SU-DHL-6 (cell line): ENCODE measurements at regions not wholly inside any gene's neighbourhood (a gene's known extent, or its start where the extent isn't known, plus 50 kb on each side); places are given as distances from the start of the nearest gene placed in this dataset.

Experiments used
- EZH2phosphoT487 ChIP-seq: fragments of 200-600 bp; sonication (generic), shearing (Covaris generic); conservative IDR thresholded peaks from 2 replicates; pipeline ENCODE4 v1.6.1; 2018; ENCODE audit warnings: mild to moderate bottlenecking, antibody characterized with exemption, low read length, moderate library complexity, mixed read lengths
- TF ChIP-seq, protein P1 (sequence below): fragments of 200-600 bp; sonication (generic); IDR thresholded peaks from one replicate; pipeline ENCODE4 v1.5.1; 2017; ENCODE audit warnings: antibody characterized with exemption, mild to moderate bottlenecking, low read length, moderate library complexity; ENCODE audit not compliant: insufficient read depth, poor library complexity, severe bottlenecking

DNA sequence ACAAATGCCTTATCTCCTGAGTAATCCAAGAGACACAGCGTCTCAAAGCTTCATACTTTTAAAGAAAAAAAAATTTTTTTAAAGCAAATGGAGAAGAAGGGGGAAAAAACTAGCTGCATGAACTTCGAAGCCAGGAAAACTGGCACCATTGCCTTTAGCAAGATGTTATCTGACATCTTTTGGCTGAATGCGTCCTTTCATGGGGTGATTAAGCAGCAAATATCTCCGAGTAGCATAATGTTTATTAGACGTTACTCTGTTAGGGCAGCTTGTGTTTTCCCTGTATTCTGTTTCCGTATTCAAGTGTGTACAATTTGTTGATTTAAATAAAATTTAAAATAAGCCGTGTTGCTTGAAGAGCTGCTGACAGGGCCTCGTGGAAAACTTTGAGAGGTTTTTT, 76.5 kb upstream of the TSHZ2 start:
- TF ChIP-seq, protein P1, sequence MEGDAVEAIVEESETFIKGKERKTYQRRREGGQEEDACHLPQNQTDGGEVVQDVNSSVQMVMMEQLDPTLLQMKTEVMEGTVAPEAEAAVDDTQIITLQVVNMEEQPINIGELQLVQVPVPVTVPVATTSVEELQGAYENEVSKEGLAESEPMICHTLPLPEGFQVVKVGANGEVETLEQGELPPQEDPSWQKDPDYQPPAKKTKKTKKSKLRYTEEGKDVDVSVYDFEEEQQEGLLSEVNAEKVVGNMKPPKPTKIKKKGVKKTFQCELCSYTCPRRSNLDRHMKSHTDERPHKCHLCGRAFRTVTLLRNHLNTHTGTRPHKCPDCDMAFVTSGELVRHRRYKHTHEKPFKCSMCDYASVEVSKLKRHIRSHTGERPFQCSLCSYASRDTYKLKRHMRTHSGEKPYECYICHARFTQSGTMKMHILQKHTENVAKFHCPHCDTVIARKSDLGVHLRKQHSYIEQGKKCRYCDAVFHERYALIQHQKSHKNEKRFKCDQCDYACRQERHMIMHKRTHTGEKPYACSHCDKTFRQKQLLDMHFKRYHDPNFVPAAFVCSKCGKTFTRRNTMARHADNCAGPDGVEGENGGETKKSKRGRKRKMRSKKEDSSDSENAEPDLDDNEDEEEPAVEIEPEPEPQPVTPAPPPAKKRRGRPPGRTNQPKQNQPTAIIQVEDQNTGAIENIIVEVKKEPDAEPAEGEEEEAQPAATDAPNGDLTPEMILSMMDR: no peak
- no peak for TF ChIP-seq EZH2phosphoT487
